Sigmoid colon (tissue), 6 donors: ENCODE measurements at regions not wholly inside any gene's neighbourhood (a gene's known extent, or its start where the extent isn't known, plus 50 kb on each side); places are given as distances from the start of the nearest gene placed in this dataset.

Experiments used
- DNase-seq: peaks from one replicate; pipeline ENCODE4 v3.0.0-alpha.2; 2019
- H3K27ac ChIP-seq, 4 donors: fragments of 200-600 bp; sonication (generic); one replicate each; pipeline ENCODE4 v1.5.1; 2016 to 2019; ENCODE audit warnings: mild to moderate bottlenecking in 1 of 4
- H3K27me3 ChIP-seq, 3 donors: fragments of 200-600 bp; sonication (generic); one replicate each; pipeline ENCODE4 v1.5.1; 2019; ENCODE audit warnings: mild to moderate bottlenecking in 1 of 3
- H3K36me3 ChIP-seq, 4 donors: fragments of 200-600 bp; sonication (generic); one replicate each; pipeline ENCODE4 v1.5.1; 2016 to 2019
- H3K4me1 ChIP-seq, 4 donors: fragments of 200-600 bp; sonication (generic); one replicate each; pipeline ENCODE4 v1.5.1; 2017 to 2019
- H3K4me3 ChIP-seq, 4 donors: fragments of 200-600 bp; sonication (generic); one replicate each; pipeline ENCODE4 v1.5.1; 2017 to 2019; ENCODE audit warnings: mild to moderate bottlenecking in 2 of 4, moderate library complexity in 1 of 4
- H3K9me3 ChIP-seq, 4 donors: fragments of 200-600 bp in 3 of 4; sonication (generic) in 3 of 4; one replicate each; pipeline versions ENCODE4 v1.5.1 to v1.6.1; 2013 to 2019
- EP300 ChIP-seq, 4 donors: sonication (generic); formaldehyde crosslinking; IDR thresholded peaks; one replicate each; pipeline ENCODE4 v1.6.1; 2017; ENCODE audit warnings: antibody characterized with exemption in 4 of 4
- POLR2A ChIP-seq, 2 donors: fragments of 450-650 bp; IDR thresholded peaks; one replicate each; pipeline ENCODE4 v1.6.1; 2016; ENCODE audit warnings: antibody characterized with exemption in 2 of 2, mild to moderate bottlenecking in 2 of 2, moderate library complexity in 2 of 2
- POLR2AphosphoS5 ChIP-seq, 4 donors: sonication (generic); formaldehyde crosslinking; IDR thresholded peaks; one replicate each; pipeline ENCODE4 v1.6.1; 2017; ENCODE audit warnings: antibody characterized with exemption in 4 of 4
- WGBS, 2 donors: extraction: QIAGEN DNeasy Blood & Tissue Kit; methylation state at CpG; one replicate each; pipeline ENCODE4 v1.1.7; 2013; 5-methylcytosine and 5-hydroxymethylcytosine counted together
- intact Hi-C: fragments of 100-400 bp; cut with DNase I; formaldehyde crosslinking; loops from one replicate; pipeline ENCODE4 v1.15.1; 2023
- TF ChIP-seq, protein P1 (sequence below), 4 experiments: fragments of 450-650 bp in 3 of 4; fragments of 200-600 bp in 1 of 4; IDR thresholded peaks; one replicate each; pipeline ENCODE4 v1.5.1; 2016 to 2019; ENCODE audit warnings: antibody characterized with exemption in 4 of 4, mild to moderate bottlenecking in 3 of 4, moderate library complexity in 2 of 4
- donor health status: healthy with polysubstance abuse.
- donor health status: healthy.

DNA sequence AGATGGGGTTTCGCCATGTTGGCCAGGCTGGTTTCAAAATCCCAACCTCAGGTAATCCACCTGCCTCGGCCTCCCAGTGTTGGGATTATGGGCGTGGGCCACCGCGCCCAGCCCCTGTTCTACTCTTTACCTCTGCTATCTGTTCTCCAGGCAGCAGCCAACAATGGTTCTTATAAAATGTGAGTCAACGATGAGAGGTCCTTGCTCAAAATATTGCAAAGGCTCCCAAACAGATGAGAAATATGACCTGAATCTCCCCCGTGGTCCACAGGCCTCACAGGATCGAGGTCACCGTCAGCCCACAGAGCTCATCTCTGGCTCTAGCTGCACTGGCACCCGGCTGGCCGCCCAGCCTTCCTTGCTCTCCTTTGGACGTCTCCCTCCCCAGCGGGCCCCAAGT is 62.0 kb upstream of the EGFR start:
- Histone ChIP-seq H3K4me3 (no peak overlapping the region), H3K27me3 (no peaks in the 10 kb centered on the region), H3K4me1 (no peaks in the 10 kb centered on the region), H3K36me3 (no peaks in the 10 kb centered on the region), H3K9me3 (no peaks in the 10 kb centered on the region), H3K27ac (no peak overlapping the region)
- WGBS, 2 donors = 85 to 92% methylated on average over 13 of the region's 13 CpGs
- intact Hi-C loops = no loop called here
- DNase-seq = no peak
- TF ChIP-seq, protein P1, sequence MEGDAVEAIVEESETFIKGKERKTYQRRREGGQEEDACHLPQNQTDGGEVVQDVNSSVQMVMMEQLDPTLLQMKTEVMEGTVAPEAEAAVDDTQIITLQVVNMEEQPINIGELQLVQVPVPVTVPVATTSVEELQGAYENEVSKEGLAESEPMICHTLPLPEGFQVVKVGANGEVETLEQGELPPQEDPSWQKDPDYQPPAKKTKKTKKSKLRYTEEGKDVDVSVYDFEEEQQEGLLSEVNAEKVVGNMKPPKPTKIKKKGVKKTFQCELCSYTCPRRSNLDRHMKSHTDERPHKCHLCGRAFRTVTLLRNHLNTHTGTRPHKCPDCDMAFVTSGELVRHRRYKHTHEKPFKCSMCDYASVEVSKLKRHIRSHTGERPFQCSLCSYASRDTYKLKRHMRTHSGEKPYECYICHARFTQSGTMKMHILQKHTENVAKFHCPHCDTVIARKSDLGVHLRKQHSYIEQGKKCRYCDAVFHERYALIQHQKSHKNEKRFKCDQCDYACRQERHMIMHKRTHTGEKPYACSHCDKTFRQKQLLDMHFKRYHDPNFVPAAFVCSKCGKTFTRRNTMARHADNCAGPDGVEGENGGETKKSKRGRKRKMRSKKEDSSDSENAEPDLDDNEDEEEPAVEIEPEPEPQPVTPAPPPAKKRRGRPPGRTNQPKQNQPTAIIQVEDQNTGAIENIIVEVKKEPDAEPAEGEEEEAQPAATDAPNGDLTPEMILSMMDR (IDR thresholded peaks at IDR 0.05) = no peak
- TF ChIP-seq POLR2AphosphoS5 (IDR thresholded peaks at IDR 0.05) (no peak), POLR2A (IDR thresholded peaks at IDR 0.05) (no peak), EP300 (IDR thresholded peaks at IDR 0.05) (no peak)

DNA sequence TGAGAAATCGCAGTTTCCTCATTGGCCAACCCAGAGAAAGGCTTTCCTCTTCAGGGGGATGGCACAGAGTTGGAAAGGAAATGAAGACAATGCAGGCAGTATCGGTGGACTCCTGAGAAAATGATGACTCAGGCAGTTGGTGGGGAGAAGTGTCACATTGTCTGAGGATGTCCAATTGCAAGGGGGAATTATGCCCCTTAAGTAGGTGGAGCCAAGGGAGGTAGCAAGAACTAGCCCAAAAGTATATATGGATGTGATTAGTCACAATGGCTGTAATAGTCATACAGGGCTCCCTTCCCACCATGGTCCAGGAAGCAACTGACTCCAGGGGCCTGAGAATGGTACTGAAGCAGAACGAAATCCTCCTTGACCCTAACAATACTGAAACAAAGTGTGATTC is 58.3 kb upstream of the EGFR start:
- TF ChIP-seq POLR2AphosphoS5 (IDR thresholded peaks at IDR 0.05) (no peak), POLR2A (IDR thresholded peaks at IDR 0.05) (no peak), EP300 (IDR thresholded peaks at IDR 0.05) (no peak)
- TF ChIP-seq, protein P1 (IDR thresholded peaks at IDR 0.05) = no peak
- Histone ChIP-seq H3K4me1 (no peaks in the 10 kb centered on the region), H3K27me3 (no peaks in the 10 kb centered on the region), H3K4me3 (no peak overlapping the region), H3K36me3 (no peaks in the 10 kb centered on the region), H3K27ac (no peak overlapping the region), H3K9me3 (no peaks in the 10 kb centered on the region)
- intact Hi-C loops = no loop called here
- DNase-seq = no peak
- 80 to 94% methylated on average over 3 of the region's 3 CpGs for WGBS, 2 donors

DNA sequence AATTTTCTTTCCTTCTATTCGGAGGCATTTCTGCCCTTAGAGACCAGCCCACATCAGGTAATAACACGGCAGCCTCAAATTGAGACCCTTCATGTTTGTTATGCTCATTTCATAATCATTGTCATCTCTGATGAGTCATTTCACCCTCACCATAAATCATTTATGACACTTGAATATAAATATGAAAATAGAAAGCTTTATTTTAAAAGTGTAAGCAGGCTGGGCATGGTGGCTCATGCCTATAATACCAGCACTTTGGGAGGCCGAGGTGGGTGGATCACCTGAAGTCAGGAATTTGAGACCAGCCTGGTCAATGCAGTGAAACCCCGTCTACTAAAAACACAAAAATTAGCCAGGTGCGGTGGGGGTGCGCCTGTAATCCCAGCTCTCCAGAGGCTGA is 57.4 kb upstream of the EGFR start:
- no peaks in the 10 kb centered on the region for H3K27me3 ChIP-seq
- H3K27ac ChIP-seq = no peak overlapping the region
- H3K36me3 ChIP-seq = no peaks in the 10 kb centered on the region
- no peak for TF ChIP-seq POLR2A (IDR thresholded peaks at IDR 0.05)
- TF ChIP-seq, protein P1 (IDR thresholded peaks at IDR 0.05) = no peak
- TF ChIP-seq EP300 (IDR thresholded peaks at IDR 0.05) = no peak
- no peak for TF ChIP-seq POLR2AphosphoS5 (IDR thresholded peaks at IDR 0.05)
- H3K4me3 ChIP-seq = no peak overlapping the region
- peaks cover 0 to under 1% (median 0%) of the 10 kb centered on the region in 4 donors for H3K4me1 ChIP-seq
- intact Hi-C loops = no loop called here
- DNase-seq = no peak
- WGBS, 2 donors = 75 to 81% methylated on average over 6 of the region's 6 CpGs
- H3K9me3 ChIP-seq = no peaks in the 10 kb centered on the region

- 95 to 99% methylated on average over 1 of the region's 1 CpG for WGBS, 2 donors
- peaks cover 0 to 14% (median 0%) of the 10 kb centered on the region in 4 donors for H3K4me1 ChIP-seq
- intact Hi-C loops = no loop called here
These were observed 55.7 kb upstream of the EGFR start for GRCh38 chr7:54963155-54963554.

More at GRCh38 chr7:54963155-54963554, 55.7 kb upstream of the EGFR start:
- no peaks in the 10 kb centered on the region for H3K9me3 ChIP-seq
- no peaks in the 10 kb centered on the region for H3K36me3 ChIP-seq
- TF ChIP-seq POLR2AphosphoS5 (IDR thresholded peaks at IDR 0.05) = no peak
- no peak for TF ChIP-seq EP300 (IDR thresholded peaks at IDR 0.05)
- TF ChIP-seq, protein P1 (IDR thresholded peaks at IDR 0.05) = no peak
- no peak for TF ChIP-seq POLR2A (IDR thresholded peaks at IDR 0.05)
- H3K4me3 ChIP-seq = no peak overlapping the region
- H3K27ac ChIP-seq = no peak overlapping the region
- DNase-seq = no peak
- no peaks in the 10 kb centered on the region for H3K27me3 ChIP-seq
